HCT116 (cell line): ENCODE measurements at regions not wholly inside any gene's neighbourhood (a gene's known extent, or its start where the extent isn't known, plus 50 kb on each side); places are given as distances from the start of the nearest gene placed in this dataset.

Experiments used
- ATAC-seq: fragments of 200-7000 bp; cut with Tn5 transposase; 2 replicates; pipeline ENCODE4 v1.9.1; 2020; ENCODE audit warnings: mild to moderate bottlenecking, moderate library complexity
- BruUV-seq: library from RNA; stranded (reverse); fragments of 400-500 nt; replicated peaks from 2 replicates; lab custom pipeline; 2021; lab: Mats Ljungman, UMichigan
- CTCF ChIA-PET: fragments of 300-600 bp; sonication (Branson Sonifier 250); formaldehyde crosslinking; loops from one replicate; lab custom pipeline; 2021; ENCODE audit warnings: antibody characterized with exemption; lab: Charles Lee
- POLR2A ChIA-PET: fragments of 300-600, 350-600 bp; sonication (Branson Sonifier 250); formaldehyde crosslinking; loops from one replicate; lab custom pipeline; 2021; ENCODE audit warnings: antibody characterized with exemption; lab: Charles Lee
- RAD21 ChIA-PET, 2 experiments: fragments of 300-600 bp; sonication (Branson Sonifier 250); formaldehyde crosslinking; loops; one replicate each; lab custom pipeline; 2023; ENCODE audit warnings: low total read pairs in 2 of 2; ENCODE audit not compliant: uncharacterized antibody in 2 of 2, unreplicated experiment in 2 of 2, low non-redundant PET in 1 of 2; lab: Charles Lee
- DNase-seq: peaks from one replicate; pipeline ENCODE4 v3.0.0-alpha.2; 2010; ENCODE audit warnings: low read depth, low spot score
- H2AFZ ChIP-seq: fragments of 200-600 bp; shearing (Covaris generic), sonication (generic); 2 replicates; pipeline ENCODE4 v1.6.1; 2017; ENCODE audit warnings: low read depth, mixed run types, mixed read lengths, antibody characterized with exemption, low read length; ENCODE audit not compliant: poor library complexity, severe bottlenecking
- H3K27ac ChIP-seq: 2 replicates; pipeline ENCODE4 v1.5.1; 2012; ENCODE audit warnings: low read depth, low read length
- H3K27me3 ChIP-seq: fragments of 200-600 bp; sonication (generic); 2 replicates; pipeline ENCODE4 v1.6.1; 2016; ENCODE audit warnings: mixed run types, low read length, mixed read lengths; ENCODE audit not compliant: insufficient read depth
- H3K36me3 ChIP-seq, 2 experiments: fragments of 200-500 bp in 1 of 2; fragments of 200-600 bp in 1 of 2; sonication (Bioruptor generic) in 1 of 2; sonication (generic) in 1 of 2; 2 replicates each; pipeline versions ENCODE4 v1.5.1 to v1.6.1; 2014 to 2016; ENCODE audit warnings: low read length in 2 of 2, inconsistent platforms in 1 of 2, mixed read lengths in 1 of 2, mixed run types in 1 of 2; ENCODE audit not compliant: insufficient read depth in 2 of 2, control insufficient read depth in 1 of 2
- H3K4me1 ChIP-seq, 2 experiments: fragments of 200-600 bp in 1 of 2; sonication (generic) in 1 of 2; 2 replicates each; pipeline versions ENCODE4 v1.5.1 to v1.6.1; 2012 to 2017; ENCODE audit warnings: low read length in 2 of 2, inconsistent platforms in 1 of 2, mild to moderate bottlenecking in 1 of 2, mixed read lengths in 1 of 2, mixed run types in 1 of 2, moderate library complexity in 1 of 2; ENCODE audit not compliant: insufficient read depth in 2 of 2, control insufficient read depth in 1 of 2
- H3K4me2 ChIP-seq: fragments of 200-600 bp; sonication (generic); 2 replicates; pipeline ENCODE4 v1.6.1; 2017; ENCODE audit warnings: mixed run types, low read length, mixed read lengths
- H3K4me3 ChIP-seq, 2 experiments: fragments of 200-600 bp in 1 of 2; sonication (generic) in 1 of 2; replicated peaks in 1 of 2; 2 replicates each; pipeline ENCODE4 v1.5.1; 2011 to 2016; ENCODE audit warnings: low read length in 2 of 2, control low read depth in 1 of 2, low read depth in 1 of 2, mild to moderate bottlenecking in 1 of 2, mixed read lengths in 1 of 2, mixed run types in 1 of 2
- H3K79me2 ChIP-seq: fragments of 200-600 bp; sonication (generic); 2 replicates; pipeline ENCODE4 v1.6.1; 2017; ENCODE audit warnings: mild to moderate bottlenecking, mixed run types, low read length, moderate library complexity, mixed read lengths; ENCODE audit not compliant: insufficient read depth
- H3K9ac ChIP-seq: fragments of 200-600 bp; sonication (generic); 2 replicates; pipeline ENCODE4 v1.6.1; 2016; ENCODE audit warnings: low read length, mixed read lengths
- H3K9me2 ChIP-seq: fragments of 200-600 bp; sonication (generic), shearing (Covaris generic); 2 replicates; pipeline ENCODE4 v1.6.1; 2017; ENCODE audit warnings: mixed run types, mild to moderate bottlenecking, moderate library complexity; ENCODE audit not compliant: insufficient read depth
- H3K9me3 ChIP-seq, 2 experiments: fragments of 200-500 bp in 1 of 2; fragments of 200-600 bp in 1 of 2; sonication (Bioruptor generic) in 1 of 2; sonication (generic) in 1 of 2; 2 replicates each; pipeline ENCODE4 v1.6.1; 2014 to 2017; ENCODE audit warnings: low read length in 2 of 2, mixed read lengths in 2 of 2, inconsistent platforms in 1 of 2, low read depth in 1 of 2, mild to moderate bottlenecking in 1 of 2, mixed run types in 1 of 2, moderate library complexity in 1 of 2; ENCODE audit not compliant: control insufficient read depth in 1 of 2, insufficient read depth in 1 of 2
- H4K20me1 ChIP-seq: fragments of 200-600 bp; sonication (generic), shearing (Covaris generic); 2 replicates; pipeline ENCODE4 v1.6.1; 2017; ENCODE audit warnings: mixed run types, mild to moderate bottlenecking, moderate library complexity; ENCODE audit not compliant: insufficient read depth
- SP1 ChIP-seq: IDR thresholded peaks from 2 replicates; pipeline ENCODE4 v1.6.1; 2012; ENCODE audit warnings: low read depth
- SRF ChIP-seq: IDR thresholded peaks from 2 replicates; pipeline ENCODE4 v1.6.1; 2012; ENCODE audit warnings: low read depth
- ZFX ChIP-seq: fragments of 450-650 bp; IDR thresholded peaks from 2 replicates; pipeline ENCODE4 v1.6.1; 2017
- intact Hi-C: fragments of 100-400 bp; cut with micrococcal nuclease; formaldehyde crosslinking; loops from 2 replicates; pipeline ENCODE4 v1.10.0; 2022

DNA sequence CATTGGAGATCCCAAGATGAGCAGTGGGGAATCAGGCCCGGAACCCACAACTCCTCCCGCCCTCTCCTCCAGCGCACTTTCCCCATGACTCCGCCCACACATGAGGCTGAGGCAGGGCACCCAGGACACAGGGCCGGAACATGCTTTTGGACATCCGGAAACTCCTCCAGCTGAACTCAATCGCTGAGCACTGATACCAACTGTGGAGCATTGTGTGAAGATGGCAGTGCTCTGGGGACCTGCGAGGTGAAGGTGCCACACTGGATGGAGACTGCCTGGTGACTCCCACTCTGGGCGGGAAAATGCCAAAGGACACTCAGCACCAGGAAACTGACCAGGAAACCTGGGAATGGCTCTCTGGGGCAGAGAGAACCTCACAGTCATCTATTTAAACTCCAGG lies 189.1 kb downstream of the FAM43A start:
- Histone ChIP-seq H2AFZ (no peak overlapping the region), H3K4me1 (peaks cover 35 to 36% of the 10 kb centered on the region in 2 experiments), H3K4me2 (no peak overlapping the region), H3K36me3 (no peaks in the 10 kb centered on the region), H3K4me3 (no peak overlapping the region), H4K20me1 (no peaks in the 10 kb centered on the region), H3K9me2 (no peaks in the 10 kb centered on the region), H3K9ac (no peak overlapping the region), H3K27ac (no peak overlapping the region), H3K9me3 (no peaks in the 10 kb centered on the region), H3K79me2 (no peaks in the 10 kb centered on the region), H3K27me3 (no peaks in the 10 kb centered on the region)
- ChIA-PET CTCF (no interaction called here), POLR2A (interaction anchor here (0.5 kb wide), 1 partner anchor 99 kb away, joined by 4 read pairs; no protein-coding TSS in a partner anchor), RAD21 (no interaction called here)
- no peak for TF ChIP-seq ZFX
- no peak for TF ChIP-seq SRF
- ATAC-seq = no peak
- no peak for DNase-seq
- BruUV-seq = no TSS peak
- intact Hi-C loops = loop anchor here (5.0 to 10.0 kb wide), 2 partner anchors 192 to 230 kb away; no protein-coding TSS in a partner anchor

DNA sequence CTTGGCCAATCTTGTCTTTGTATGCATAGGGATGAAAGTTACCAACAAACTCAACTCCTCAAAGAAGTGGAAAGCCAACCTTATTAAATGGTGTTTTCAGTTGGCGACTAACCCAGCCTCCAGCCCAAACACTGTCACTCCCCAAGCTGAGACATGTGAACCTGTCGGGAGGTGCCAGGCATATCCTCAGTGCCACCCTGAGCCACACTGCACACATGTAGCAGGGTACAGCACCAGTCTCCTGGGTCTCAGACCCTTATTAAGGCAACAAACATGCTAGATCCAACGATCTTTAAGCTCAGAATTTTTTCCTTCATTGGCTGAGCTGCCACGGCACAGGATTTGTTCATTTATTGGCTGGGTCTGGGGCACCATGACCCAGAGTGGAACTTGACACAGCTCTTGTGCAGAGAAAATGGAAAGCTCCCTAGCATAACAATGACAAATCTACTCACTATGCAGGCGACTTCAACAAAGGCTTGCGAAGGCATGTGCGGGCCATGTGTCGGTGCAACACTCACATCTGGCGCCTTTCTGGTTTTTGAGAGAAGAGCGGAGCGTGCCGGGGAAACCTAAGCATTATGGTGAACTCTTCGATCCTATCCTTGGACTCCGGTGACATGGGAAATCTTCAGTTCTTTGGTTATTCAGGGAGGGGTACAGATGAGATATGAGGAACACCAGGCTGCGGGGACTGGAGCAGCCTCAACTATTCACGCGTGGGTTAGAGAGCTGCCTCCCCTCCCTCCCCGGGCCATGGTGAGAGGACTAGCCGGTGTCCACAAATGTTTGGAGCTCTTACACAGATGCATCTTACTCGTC lies 190.1 kb downstream of the FAM43A start:
- ChIA-PET CTCF (no interaction called here), POLR2A (no interaction called here), RAD21 (no interaction called here)
- H3K4me1 ChIP-seq = peaks cover 25 to 26% of the 10 kb centered on the region in 2 experiments
- no peaks in the 10 kb centered on the region for H3K9me3 ChIP-seq
- no peak for ATAC-seq
- H3K27me3 ChIP-seq = no peaks in the 10 kb centered on the region
- no peak for DNase-seq
- H3K36me3 ChIP-seq = no peaks in the 10 kb centered on the region
- H3K79me2 ChIP-seq = no peaks in the 10 kb centered on the region
- intact Hi-C loops = loop anchor here (10.0 kb wide), 1 partner anchor 229 kb away; no protein-coding TSS in a partner anchor
- H4K20me1 ChIP-seq = no peaks in the 10 kb centered on the region
- H2AFZ ChIP-seq = no peak overlapping the region
- H3K9ac ChIP-seq = no peak overlapping the region
- H3K4me3 ChIP-seq = no peak overlapping the region
- no peaks in the 10 kb centered on the region for H3K9me2 ChIP-seq
- TF ChIP-seq SP1 = no peak
- TF ChIP-seq SRF = no peak
- no TSS peak for BruUV-seq
- no peak overlapping the region for H3K4me2 ChIP-seq
- no peak overlapping the region for H3K27ac ChIP-seq
